22Rv1 (cell line): ENCODE measurements at regions not wholly inside any gene's neighbourhood (a gene's known extent, or its start where the extent isn't known, plus 50 kb on each side); places are given as distances from the start of the nearest gene placed in this dataset.

Experiments used
- H3K27ac ChIP-seq: fragments of 450-650 bp; 2 replicates; pipeline ENCODE4 v1.5.1; 2017
- CTCF ChIP-seq: fragments of 450-650 bp; IDR thresholded peaks from 2 replicates; pipeline ENCODE4 v1.5.1; 2017; ENCODE audit warnings: mild to moderate bottlenecking
- ZFX ChIP-seq: fragments of 450-650 bp; IDR thresholded peaks from 2 replicates; pipeline ENCODE4 v1.6.1; 2017; ENCODE audit warnings: antibody characterized with exemption, borderline replicate concordance

GRCh38 chr5:10857338-10857733 is 96.3 kb upstream of the DAP start:
- TF ChIP-seq ZFX (no peak), CTCF (peak; percentile 52)
- H3K27ac ChIP-seq: no peak overlapping the region

GRCh38 chr5:10856683-10857337 is 95.8 kb upstream of the DAP start:
- TF ChIP-seq CTCF (peak; percentile 88), ZFX (no peak)
- no peak overlapping the region for H3K27ac ChIP-seq

GRCh38 chr5:10856071-10856470 is 95.0 kb upstream of the DAP start:
- TF ChIP-seq CTCF: no peak
- no peak for TF ChIP-seq ZFX
- H3K27ac ChIP-seq: no peak overlapping the region

- TF ChIP-seq ZFX (no peak), CTCF (no peak)
- H3K27ac ChIP-seq: no peak overlapping the region
Observed at GRCh38 chr5:10854506-10855277, 93.7 kb upstream of the DAP start.

GRCh38 chr5:10853154-10853553 is 92.1 kb upstream of the DAP start:
- TF ChIP-seq CTCF: no peak
- H3K27ac ChIP-seq: no peak overlapping the region

- TF ChIP-seq CTCF (no peak), ZFX (no peak)
- H3K27ac ChIP-seq: no peak overlapping the region
Observed at GRCh38 chr5:10849278-10849677, 88.2 kb upstream of the DAP start.

GRCh38 chr5:10844016-10844415 is 83.0 kb upstream of the DAP start:
- TF ChIP-seq CTCF: no peak
- TF ChIP-seq ZFX: no peak
- H3K27ac ChIP-seq: no peak overlapping the region
